ENCODE measurements at regions not wholly inside any gene's neighbourhood (a gene's known extent, or its start where the extent isn't known, plus 50 kb on each side); places are given as distances from the start of the nearest gene placed in this dataset.
"Not testable (repeated sequence)": the region's sequence is repeated elsewhere in the genome, so short reads cannot be mapped to it uniquely, and the experiment has no call there.

GRCh38 chr14:105908481-105908911 lies 382.1 kb downstream of the TMEM121 start:
- TF ChIP-seq CTCF (IDR thresholded peaks at IDR 0.05; ENCODE audit: insufficient read depth in 1 of 2, low read depth in 1 of 2, low read length in 1 of 2, severe bottlenecking in 1 of 2, unreplicated experiment in 1 of 2): no peak
- intact Hi-C loops (cut with micrococcal nuclease; ENCODE audit: unreplicated experiment): no loop called here
- Histone ChIP-seq H3K4me1 (no peaks in the 10 kb centered on the region), H3K4me3 (ENCODE audit: low read depth, low read length) (no peak overlapping the region), H3K36me3 (ENCODE audit: control insufficient read depth, insufficient read depth, low read length) (no peaks in the 10 kb centered on the region), H3K27me3 (replicated peaks; ENCODE audit: control insufficient read depth, insufficient read depth, low read length) (no peaks in the 10 kb centered on the region), H3K9me3 (no peaks in the 10 kb centered on the region)
- POLR2A ChIA-PET: no interaction called here
- no peaks in the 10 kb centered on the region for H3K4me1 Mint-ChIP-seq (ENCODE audit: low read depth, unreplicated experiment)
- H3K9me3 Mint-ChIP-seq (ENCODE audit: unreplicated experiment): no peaks in the 10 kb centered on the region
- H3K4me3 Mint-ChIP-seq (ENCODE audit: unreplicated experiment): no peak overlapping the region
- peaks cover 5% of the 10 kb centered on the region for H3K27me3 Mint-ChIP-seq (ENCODE audit: insufficient read depth, unreplicated experiment)
- DNase-seq: no peak
- H3K27ac Mint-ChIP-seq (ENCODE audit: unreplicated experiment): no peak overlapping the region
- H3K36me3 Mint-ChIP-seq (ENCODE audit: insufficient read depth, unreplicated experiment): no peaks in the 10 kb centered on the region
- CTCF ChIA-PET: no interaction called here
- no TSS peak for BruUV-seq (replicated peaks)

- Histone ChIP-seq H3K27me3 (replicated peaks; ENCODE audit: control insufficient read depth, insufficient read depth, low read length) (no peaks in the 10 kb centered on the region), H3K4me1 (no peaks in the 10 kb centered on the region), H3K4me3 (ENCODE audit: low read depth, low read length) (no peak overlapping the region), H3K36me3 (ENCODE audit: control insufficient read depth, insufficient read depth, low read length) (no peaks in the 10 kb centered on the region), H3K9me3 (no peaks in the 10 kb centered on the region)
- intact Hi-C loops (cut with micrococcal nuclease; ENCODE audit: unreplicated experiment): no loop called here
- no peaks in the 10 kb centered on the region for H3K4me1 Mint-ChIP-seq (ENCODE audit: low read depth, unreplicated experiment)
- BruUV-seq (replicated peaks): no TSS peak
- peaks cover 5% of the 10 kb centered on the region for H3K27me3 Mint-ChIP-seq (ENCODE audit: insufficient read depth, unreplicated experiment)
- ChIA-PET CTCF (no interaction called here), POLR2A (no interaction called here)
- H3K27ac Mint-ChIP-seq (ENCODE audit: unreplicated experiment): no peak overlapping the region
- no peak overlapping the region for H3K4me3 Mint-ChIP-seq (ENCODE audit: unreplicated experiment)
- H3K36me3 Mint-ChIP-seq (ENCODE audit: insufficient read depth, unreplicated experiment): no peaks in the 10 kb centered on the region
- no peaks in the 10 kb centered on the region for H3K9me3 Mint-ChIP-seq (ENCODE audit: unreplicated experiment)
- no peak for TF ChIP-seq CTCF (IDR thresholded peaks at IDR 0.05; ENCODE audit: insufficient read depth in 1 of 2, low read depth in 1 of 2, low read length in 1 of 2, severe bottlenecking in 1 of 2, unreplicated experiment in 1 of 2)
- no peak for DNase-seq
Measured at GRCh38 chr14:105909046-105909827, 382.9 kb downstream of the TMEM121 start.

GRCh38 chr14:105909828-105910120 lies 383.4 kb downstream of the TMEM121 start:
- DNase-seq; H3K4me1 ChIP-seq; H3K9me3 ChIP-seq; H3K27me3 ChIP-seq (replicated peaks; ENCODE audit: control insufficient read depth, insufficient read depth, low read length); H3K27ac Mint-ChIP-seq (ENCODE audit: unreplicated experiment); BruUV-seq (replicated peaks); H3K4me3 Mint-ChIP-seq (ENCODE audit: unreplicated experiment); CTCF ChIA-PET; H3K27me3 Mint-ChIP-seq (ENCODE audit: insufficient read depth, unreplicated experiment); H3K9me3 Mint-ChIP-seq (ENCODE audit: unreplicated experiment); H3K36me3 ChIP-seq (ENCODE audit: control insufficient read depth, insufficient read depth, low read length); H3K4me3 ChIP-seq (ENCODE audit: low read depth, low read length); POLR2A ChIA-PET; H3K36me3 Mint-ChIP-seq (ENCODE audit: insufficient read depth, unreplicated experiment); H3K4me1 Mint-ChIP-seq (ENCODE audit: low read depth, unreplicated experiment); intact Hi-C loops (cut with micrococcal nuclease; ENCODE audit: unreplicated experiment): not testable (repeated sequence)

GRCh38 chr14:105910426-105910825 lies 384.0 kb downstream of the TMEM121 start:
- TF ChIP-seq CTCF (IDR thresholded peaks at IDR 0.05; ENCODE audit: insufficient read depth in 1 of 2, low read depth in 1 of 2, low read length in 1 of 2, severe bottlenecking in 1 of 2, unreplicated experiment in 1 of 2): no peak
- no peak overlapping the region for H3K4me3 Mint-ChIP-seq (ENCODE audit: unreplicated experiment)
- BruUV-seq (replicated peaks): no TSS peak
- no peak overlapping the region for H3K27ac Mint-ChIP-seq (ENCODE audit: unreplicated experiment)
- no peak for DNase-seq
- intact Hi-C loops (cut with micrococcal nuclease; ENCODE audit: unreplicated experiment): no loop called here
- no peaks in the 10 kb centered on the region for H3K36me3 ChIP-seq (ENCODE audit: control insufficient read depth, insufficient read depth, low read length)
- no peaks in the 10 kb centered on the region for H3K27me3 ChIP-seq (replicated peaks; ENCODE audit: control insufficient read depth, insufficient read depth, low read length)
- ChIA-PET CTCF (no interaction called here), POLR2A (no interaction called here)
- H3K36me3 Mint-ChIP-seq (ENCODE audit: insufficient read depth, unreplicated experiment): no peaks in the 10 kb centered on the region
- no peak overlapping the region for H3K4me3 ChIP-seq (ENCODE audit: low read depth, low read length)
- peaks cover 5% of the 10 kb centered on the region for H3K27me3 Mint-ChIP-seq (ENCODE audit: insufficient read depth, unreplicated experiment)
- no peaks in the 10 kb centered on the region for H3K4me1 Mint-ChIP-seq (ENCODE audit: low read depth, unreplicated experiment)
- no peaks in the 10 kb centered on the region for H3K9me3 ChIP-seq
- no peaks in the 10 kb centered on the region for H3K9me3 Mint-ChIP-seq (ENCODE audit: unreplicated experiment)
- no peaks in the 10 kb centered on the region for H3K4me1 ChIP-seq
